HG03045 (cell line): ENCODE measurements at regions not wholly inside any gene's neighbourhood (a gene's known extent, or its start where the extent isn't known, plus 50 kb on each side); places are given as distances from the start of the nearest gene placed in this dataset.

Experiments used
- ATAC-seq: cut with Tn5 transposase; IDR thresholded peaks from one replicate; pipeline ENCODE4 v1.9.1; 2021; ENCODE audit warnings: mild to moderate bottlenecking, moderate library complexity; ENCODE audit not compliant: unreplicated experiment

DNA sequence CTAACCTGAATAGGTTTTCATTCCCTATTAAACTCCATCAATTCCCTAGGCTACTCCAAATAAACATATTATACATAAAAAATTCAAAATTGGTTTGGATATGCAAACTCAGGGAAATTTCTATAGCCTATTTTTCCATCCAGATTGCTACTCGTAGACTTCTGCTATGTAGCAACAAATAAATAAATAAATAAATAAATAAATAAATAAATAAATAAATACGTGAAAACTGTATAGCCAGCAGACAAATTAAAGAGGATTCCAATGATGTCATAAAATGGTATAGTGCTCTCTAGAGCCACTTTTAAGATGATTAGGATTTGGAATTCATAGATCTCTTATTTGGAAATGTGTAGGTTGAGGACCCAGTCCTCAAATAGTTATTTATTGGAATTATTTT lies 1193.2 kb upstream of the NUDT12 start:
- ATAC-seq, result no peak

DNA sequence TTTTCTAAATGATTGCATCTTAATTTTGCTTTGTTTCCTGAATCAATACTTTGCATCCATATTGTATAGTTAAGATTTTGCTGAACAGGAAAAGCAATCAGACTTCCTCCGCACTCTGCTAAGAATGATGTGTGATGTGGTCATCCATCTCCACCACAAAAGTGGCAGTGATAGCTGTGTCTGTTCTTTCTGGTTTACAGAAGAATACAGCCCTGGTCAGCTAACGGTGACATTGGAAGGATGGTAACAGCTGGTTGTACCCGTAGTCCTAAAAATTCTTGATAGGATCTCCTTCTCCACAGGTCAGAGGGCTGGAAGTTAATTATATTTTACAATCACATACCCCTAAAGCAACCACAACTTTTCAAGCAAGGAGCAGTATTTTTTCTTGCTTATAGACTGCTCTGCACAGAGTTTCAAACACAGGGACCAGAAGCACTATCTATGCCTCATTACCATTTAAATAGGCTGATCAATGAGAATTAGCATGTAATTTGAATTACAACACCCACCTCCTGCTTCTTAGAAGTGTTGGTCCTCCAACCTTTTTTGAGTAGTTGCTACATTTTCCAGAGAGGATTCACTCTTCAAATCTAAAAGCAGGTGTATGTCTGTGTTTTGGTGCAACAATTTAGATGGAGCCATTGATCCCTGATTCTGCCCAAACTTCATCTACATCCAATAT lies 1191.9 kb upstream of the NUDT12 start:
- ATAC-seq, result no peak

DNA sequence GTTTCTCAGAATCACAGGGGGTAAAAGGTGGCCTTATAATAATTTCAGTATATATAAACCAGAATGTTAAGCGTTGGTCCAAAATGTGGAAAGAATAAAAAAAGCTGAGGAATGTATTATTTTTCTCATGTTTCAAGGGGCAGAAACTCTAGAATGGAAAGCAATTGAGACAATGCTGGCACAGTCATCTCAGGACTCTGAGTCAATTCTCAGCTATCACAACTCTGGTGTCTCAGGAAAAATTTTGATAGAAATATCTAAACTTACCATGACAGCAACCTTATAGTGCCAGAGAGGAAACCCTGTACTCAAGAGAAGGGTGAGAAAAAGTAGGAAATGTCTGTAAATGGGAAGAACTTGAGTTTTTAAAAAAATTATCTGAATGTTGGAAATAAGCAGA lies 1189.4 kb upstream of the NUDT12 start:
- no peak for ATAC-seq

DNA sequence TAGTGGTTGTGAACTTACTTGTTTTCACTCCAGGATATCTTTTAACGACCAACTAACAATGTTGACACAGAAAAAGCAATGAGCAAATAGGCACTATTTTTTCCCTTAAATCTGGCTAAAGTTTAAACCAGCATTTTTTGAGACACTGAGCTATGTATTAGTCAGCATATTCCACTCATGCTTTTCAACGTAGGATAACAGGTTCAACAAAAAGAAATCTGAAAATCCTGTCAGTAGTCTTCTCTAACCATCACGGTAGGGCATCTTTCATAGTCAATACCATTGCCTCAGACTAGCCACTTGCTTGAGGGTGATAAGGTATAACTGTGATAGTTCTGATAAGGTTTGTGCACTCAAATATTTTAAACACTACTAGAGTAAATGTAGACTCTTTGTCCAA lies 1177.3 kb upstream of the NUDT12 start:
- no peak for ATAC-seq

DNA sequence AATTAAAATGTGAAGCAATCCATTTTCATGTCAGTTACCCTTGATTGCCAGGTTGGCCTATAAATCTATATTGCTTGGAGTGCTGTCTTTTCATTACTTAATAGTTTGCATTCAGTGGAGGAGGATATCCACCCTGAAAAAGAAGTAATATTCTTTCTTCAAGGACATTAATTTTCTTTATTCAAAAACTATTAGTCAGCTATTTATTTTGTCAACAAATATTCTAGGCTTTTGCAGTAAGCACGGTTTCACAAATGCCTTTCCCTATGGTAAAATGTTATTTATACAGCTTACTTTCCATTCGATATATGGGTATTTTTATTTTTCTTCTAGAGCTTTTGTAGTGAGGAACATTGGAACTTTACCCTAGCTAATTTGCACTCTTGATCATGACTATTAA lies 1176.9 kb upstream of the NUDT12 start:
- ATAC-seq, result no peak

DNA sequence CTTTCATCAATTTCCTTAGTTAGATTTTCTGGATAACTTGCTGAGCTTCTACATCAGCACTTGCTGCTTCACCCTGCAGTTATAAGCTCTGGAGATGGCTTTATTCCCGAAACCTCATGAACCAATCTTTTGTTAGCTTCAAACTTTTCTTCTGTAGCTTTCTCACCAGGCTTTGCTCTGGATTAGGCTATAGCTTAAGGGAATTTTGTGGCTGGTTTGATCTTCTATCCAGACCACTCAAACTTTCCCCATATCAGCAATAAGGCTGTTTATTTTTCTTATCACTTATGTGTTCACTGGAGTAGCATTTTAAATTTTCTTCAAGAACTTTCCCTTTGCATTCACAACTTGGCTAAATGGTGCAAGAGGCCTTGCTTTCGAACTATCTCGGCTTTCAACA lies 1173.5 kb upstream of the NUDT12 start:
- no peak for ATAC-seq

DNA sequence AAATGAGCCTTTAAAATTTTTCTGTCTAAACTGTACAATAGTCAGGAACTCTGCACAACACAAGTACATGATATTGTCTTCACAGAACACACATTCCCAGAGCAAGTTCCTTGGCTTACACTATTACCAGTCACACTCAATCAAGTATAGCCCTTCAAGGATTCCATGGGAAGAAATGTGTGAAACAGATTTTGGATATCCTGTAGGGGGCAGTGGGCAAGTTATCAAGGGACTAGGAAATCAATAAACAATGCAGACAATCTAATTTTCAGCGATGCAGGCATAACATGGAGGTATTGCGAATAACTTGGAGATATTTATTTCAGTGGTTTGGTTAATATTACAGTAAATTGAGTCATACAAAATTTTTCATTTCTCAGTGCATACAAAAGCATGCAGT lies 1171.5 kb upstream of the NUDT12 start:
- no peak for ATAC-seq

DNA sequence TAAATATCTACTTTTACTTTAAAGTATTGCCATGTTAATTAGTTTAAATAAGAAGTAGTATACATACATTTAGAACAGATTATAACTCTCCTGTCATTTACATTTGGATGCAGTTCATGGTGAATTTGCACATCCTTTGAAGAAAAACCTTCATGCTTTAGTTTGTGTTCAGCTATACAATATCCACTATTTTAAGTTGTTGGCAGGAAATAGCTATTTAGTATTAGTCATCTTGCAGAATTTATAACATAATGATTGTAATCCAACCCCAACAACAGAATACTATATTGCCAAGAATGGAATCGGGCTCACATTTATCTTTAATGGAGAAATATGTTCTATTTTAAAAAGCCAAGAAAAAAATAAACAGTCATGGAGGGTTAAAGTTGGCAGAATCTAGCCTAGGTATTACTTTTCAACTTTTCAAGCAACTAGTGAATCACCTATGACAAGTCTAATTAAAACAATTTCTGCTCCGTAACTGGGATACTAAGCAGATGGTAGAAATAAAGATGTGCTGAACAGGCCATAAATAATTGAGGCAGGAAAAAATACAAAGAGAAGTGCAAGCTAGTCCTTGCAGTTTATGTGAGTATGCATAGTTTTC lies 1170.6 kb upstream of the NUDT12 start:
- no peak for ATAC-seq

DNA sequence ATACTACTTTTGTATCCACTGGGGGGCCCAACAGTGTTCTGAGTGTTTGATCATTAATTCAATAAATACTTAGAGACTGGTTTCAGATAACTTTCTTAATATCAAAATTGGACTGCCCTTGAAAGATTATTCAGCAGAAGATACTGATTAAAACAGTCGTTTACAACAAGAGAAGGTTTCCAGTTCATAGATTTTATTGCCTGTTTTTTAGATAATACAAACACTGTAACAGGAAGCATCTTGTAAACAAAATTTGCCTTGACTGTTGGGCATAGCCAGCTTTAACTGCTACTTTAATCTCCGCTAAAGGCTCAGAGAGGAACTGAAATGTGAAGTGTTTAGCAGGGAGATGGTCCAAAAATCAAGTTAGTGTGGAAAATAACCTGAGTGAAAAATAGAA lies 1168.7 kb upstream of the NUDT12 start:
- no peak for ATAC-seq

DNA sequence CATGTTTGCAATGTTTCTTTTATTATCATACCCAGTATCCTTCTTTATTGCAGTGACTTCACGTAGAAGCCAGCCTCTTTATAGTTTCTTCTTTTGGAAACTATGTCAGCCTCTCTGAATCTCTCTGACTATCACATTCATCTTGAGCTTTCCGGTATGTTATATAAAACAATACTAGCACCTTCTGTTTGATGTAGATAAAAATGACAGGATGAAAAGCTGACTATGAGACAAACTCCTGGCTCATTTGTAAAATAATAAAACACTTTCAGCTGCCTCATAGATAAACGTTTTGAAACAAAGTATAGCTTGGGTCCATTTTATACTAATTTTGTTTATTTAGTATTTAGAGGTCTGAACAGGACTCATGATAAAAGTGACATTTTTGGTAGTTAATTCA lies 1145.4 kb upstream of the NUDT12 start:
- ATAC-seq, result no peak

DNA sequence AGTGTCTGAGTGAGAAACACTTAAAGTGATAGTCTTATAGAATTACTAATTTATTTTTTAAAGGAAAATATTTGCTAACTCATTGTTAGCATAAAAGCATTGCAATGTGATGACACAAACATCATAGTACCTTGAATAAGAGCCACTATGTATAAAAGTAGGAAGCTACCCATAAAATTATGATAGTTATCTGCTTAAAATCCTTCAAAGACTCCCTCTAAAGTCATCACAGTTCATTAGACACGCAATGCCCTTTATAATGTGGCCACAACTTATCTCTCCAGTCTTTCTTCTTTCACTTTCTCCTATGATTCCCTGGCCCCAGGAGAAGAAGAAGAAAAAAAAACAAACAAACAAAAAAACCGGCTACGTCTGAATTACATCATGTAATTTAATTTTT lies 1144.0 kb upstream of the NUDT12 start:
- no peak for ATAC-seq

DNA sequence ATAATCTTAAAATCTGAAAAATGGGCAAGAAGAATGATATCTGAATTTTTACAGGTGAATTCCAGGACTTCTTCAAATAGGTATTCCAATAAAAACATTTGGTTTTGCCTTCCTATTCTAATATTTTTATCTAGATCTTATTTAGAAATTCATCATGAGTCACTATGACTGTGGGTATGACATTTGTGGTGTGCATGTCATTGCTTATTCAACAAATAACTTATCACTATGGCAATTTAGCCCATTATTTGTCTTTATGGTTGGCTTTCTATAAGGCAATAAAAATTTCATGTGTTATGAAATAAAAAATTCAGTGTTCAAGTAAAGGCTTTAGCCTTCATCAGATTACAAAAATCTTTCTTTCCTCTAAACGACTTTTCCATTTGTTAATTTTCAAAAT lies 1139.6 kb upstream of the NUDT12 start:
- no peak for ATAC-seq

DNA sequence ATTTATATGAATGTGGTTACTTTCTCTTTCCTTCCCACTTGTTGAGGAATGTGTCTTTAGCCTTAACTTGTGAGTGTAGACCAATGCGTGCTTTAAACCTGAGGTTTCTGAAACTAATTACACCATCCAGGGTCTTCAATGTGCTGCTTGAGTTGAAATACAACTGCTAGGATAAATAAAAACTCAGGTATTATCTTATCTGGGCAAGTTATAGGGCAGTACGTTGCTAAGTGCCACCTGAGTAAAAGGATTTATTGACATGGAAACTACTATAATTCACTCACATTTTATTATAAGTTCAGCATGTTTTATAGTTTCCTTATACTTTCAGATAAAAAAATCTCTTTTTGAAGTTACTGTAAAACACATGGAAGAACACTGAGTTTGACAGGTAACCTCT lies 1136.8 kb upstream of the NUDT12 start:
- ATAC-seq, result no peak

DNA sequence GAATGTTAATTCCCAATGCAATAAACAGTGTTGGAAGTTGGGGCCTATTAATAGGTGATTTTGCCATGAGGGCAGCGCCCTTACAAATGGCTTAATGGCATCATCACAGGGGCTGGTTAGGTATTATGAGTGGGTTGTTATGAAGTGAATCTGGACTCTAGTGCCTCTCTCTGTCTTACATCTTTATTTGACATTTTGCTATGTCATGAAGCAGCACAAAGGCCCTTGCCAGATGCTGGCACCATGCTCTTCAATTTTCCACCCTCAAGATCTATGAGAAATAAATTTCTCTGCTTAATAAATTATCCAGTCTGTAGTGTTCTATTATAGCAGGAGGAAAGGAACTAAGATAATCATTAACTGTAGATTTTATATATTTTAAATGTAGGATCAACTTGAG lies 1098.7 kb upstream of the NUDT12 start:
- ATAC-seq, result no peak

DNA sequence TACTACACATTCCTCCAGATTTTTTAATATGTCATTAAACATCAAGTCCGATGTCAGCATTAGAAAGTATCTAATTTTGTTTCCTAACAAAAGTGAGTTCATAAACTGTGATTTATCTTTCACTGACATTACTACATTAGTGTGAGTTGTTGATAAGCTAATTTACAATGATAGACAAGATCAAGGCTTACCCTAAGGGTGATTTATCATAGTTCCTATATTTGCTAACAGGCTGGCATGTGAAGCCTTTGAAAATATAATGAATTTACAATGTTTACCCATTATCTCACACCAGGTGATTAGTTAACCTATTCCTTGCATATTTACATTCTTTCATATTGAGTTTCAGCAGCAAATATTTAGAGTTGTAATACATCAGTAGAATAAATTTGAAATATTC lies 1096.9 kb upstream of the NUDT12 start:
- no peak for ATAC-seq

DNA sequence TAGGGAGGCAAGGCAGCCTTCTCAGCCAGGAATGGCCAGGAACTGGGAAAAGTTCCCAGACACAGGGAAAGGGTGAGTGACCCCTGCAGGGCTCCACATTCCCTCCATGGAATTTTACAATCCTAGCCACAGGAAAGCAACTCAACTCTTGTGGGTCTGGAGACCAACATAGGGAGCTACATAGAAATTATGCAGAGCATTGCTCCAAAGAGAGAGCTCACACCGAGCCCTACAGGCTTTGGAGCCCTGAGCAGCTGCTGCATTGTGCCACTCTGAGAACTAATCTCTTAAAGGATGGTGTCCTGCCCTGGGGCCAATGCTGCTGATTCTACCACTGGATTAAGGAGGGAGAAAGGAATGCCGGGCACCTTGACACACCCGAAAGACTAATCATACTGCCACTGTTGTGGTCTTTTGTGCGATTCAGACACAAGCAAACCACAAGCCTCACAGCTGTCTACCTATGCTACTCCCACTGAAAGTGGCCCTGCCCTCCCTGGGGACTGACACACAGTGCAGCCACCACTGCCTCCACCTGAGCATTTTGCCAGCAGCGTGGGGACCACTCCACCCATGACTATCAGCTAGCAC lies 1089.8 kb upstream of the NUDT12 start:
- no peak for ATAC-seq

DNA sequence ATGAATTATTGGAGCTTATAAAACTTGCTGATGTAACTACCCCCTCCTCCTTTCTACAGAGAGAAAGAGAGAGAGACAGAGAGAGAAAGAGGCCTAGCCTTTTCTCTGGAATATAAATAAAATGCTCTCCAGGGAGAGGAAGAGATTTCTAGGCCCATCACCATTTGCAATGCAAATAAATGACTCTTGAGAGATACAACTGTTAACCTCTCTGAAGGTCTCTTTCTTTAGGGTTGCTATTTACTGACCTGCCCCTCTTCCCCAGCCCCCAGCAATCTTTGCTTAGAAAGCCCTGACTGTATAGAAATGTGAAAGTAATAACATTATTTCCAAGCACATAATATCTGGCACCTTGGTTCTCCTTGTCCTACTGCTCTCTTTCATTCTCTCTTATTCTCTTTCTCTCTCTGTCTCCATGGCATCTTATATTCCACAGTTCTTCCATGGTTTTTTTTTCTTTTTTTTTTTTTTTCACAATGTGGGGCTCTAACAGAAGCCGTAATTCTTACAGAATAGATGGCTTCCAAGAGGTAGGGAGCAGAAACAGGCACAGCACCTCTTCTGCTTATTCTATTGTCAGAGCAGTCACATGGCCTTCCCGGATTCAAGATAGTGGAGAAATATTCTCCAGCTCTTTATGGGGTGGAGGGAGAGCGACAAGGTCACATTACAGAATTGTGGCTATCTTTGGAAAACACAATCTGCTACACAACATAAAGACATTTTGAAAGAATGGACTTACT lies 1087.9 kb upstream of the NUDT12 start:
- no peak for ATAC-seq

DNA sequence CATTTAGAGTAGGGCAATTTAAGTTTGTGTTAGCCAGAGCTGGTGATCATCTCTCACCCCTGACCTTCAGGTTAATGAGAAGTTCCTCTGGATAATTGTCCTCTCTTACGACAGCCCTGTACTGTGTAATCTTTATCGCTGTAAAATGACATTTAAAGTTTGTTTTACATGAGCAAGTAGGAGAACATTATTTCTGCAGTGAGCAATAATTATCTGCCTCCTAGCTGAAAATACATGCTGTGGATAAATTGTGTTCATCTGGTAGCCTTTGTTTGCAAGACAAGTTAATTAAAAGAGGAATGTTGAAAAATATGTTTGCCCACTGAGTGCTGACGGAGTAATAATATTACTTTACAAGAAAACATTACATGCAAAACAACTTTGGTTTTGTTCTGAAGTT lies 1083.8 kb upstream of the NUDT12 start:
- ATAC-seq, result no peak

DNA sequence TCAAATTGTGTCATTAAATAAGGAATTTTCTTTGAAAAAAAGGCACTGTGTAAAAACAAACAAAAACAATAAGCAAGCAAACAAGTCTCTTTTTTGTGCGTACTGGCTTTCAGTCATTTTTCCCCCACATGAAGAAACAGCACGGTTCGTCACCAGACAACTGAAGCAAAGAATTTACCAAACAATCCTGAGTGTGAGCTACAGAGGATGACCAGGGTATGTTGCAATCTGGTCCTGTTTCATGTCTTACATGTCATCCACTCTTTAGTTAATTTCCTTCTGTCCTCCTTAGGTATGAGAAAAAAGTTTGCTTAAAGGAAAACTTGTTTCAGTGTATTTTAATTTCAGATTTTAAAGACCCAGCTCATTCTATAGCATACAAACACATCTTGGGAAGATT lies 1080.7 kb upstream of the NUDT12 start:
- ATAC-seq, result no peak

DNA sequence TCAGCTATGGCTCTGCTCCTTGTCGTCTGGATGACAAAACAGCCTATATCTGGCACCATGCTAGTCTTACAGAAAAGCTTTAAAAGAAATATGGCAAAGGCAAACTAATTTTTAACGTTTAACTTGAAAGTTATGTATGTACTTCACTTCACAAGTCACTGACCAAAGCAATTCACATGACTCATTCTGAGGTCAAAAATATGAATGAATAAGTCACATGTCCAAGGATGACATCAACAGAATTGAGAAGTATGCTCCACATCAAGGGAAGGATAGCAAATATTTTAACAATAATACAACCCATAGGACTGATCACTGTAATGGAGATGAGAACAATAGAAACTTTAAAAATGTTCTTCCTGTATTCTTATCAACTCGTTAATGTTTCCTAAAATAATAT lies 1072.6 kb upstream of the NUDT12 start:
- no peak for ATAC-seq

DNA sequence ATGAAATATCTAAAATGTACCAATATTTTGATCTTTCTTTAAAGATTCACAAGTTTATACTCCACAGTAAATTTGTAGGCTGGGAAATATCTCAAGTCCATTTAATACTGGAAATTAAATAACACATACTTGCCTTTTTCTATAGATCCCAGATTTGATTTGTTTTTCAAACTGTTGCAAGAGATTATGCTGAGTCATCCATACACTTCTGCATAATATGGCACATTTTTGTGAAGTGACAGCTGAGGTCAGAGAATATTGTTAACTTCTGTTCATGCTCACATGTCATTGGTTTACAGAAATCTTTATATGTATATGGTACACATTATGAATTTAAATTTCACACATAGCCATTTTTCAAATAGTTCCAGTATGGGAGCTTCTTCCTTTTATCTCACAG lies 1066.3 kb upstream of the NUDT12 start:
- no peak for ATAC-seq

DNA sequence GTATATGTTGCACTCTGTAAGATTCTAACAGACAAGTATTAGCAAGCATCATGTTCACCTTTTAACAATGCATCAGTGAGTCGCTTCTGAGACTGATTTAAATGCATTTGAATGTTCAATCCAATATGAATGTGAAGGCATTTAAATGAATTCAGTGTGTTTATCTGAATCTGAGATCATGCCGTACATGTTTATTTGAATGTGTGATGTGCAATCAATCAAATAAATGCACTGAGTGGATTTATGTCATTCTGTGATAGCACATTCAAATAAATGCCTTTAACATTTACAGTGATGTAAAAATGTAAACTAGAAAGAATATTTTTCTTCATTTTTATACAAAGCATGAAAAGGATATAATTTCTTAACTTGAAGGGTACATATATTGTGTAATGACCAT lies 1063.5 kb upstream of the NUDT12 start:
- no peak for ATAC-seq
